ENCODE measurements at regions not wholly inside any gene's neighbourhood (a gene's known extent, or its start where the extent isn't known, plus 50 kb on each side); places are given as distances from the start of the nearest gene placed in this dataset.

GRCh38 chr14:76922092-76922491, 95.9 kb downstream of the LRRC74A start:
- TF ChIP-seq POLR2A (IDR thresholded peaks at IDR 0.05; ENCODE audit: low read length) (no peak), GATA1 (IDR thresholded peaks at IDR 0.05; ENCODE audit: low read depth, low read length) (no peak)

All from erythroblast (primary cell).